HEK293T (cell line): ENCODE measurements at regions not wholly inside any gene's neighbourhood (a gene's known extent, or its start where the extent isn't known, plus 50 kb on each side); places are given as distances from the start of the nearest gene placed in this dataset.
"Not testable (repeated sequence)": the region's sequence is repeated elsewhere in the genome, so short reads cannot be mapped to it uniquely, and the experiment has no call there.

Experiments
- CTCF ChIA-PET: fragments of 350-600 bp; formaldehyde crosslinking; extraction: SDS; loops from one replicate; lab custom pipeline; 2021; ENCODE audit warnings: antibody characterized with exemption, inconsistent platforms; lab: Yijun Ruan, JAX
- POLR2A ChIA-PET: fragments of 350-600 bp; formaldehyde crosslinking; extraction: SDS; loops from one replicate; lab custom pipeline; 2020; ENCODE audit warnings: antibody characterized with exemption, inconsistent platforms; lab: Yijun Ruan, JAX
- DNase-seq: peaks from one replicate; pipeline ENCODE4 v3.0.0; 2012; ENCODE audit warnings: mixed read lengths; ENCODE audit errors: extremely low spot score
- ARNT ChIP-seq: fragments of 450-650 bp; IDR thresholded peaks from 2 replicates; pipeline ENCODE4 v1.6.1; 2017; ENCODE audit warnings: mild to moderate bottlenecking
- BHLHE40 ChIP-seq: fragments of 450-650 bp; IDR thresholded peaks from 2 replicates; pipeline ENCODE4 v1.6.1; 2016; ENCODE audit warnings: mild to moderate bottlenecking, moderate library complexity, borderline replicate concordance
- CTBP1 ChIP-seq: fragments of 450-650 bp; IDR thresholded peaks from 2 replicates; pipeline ENCODE4 v1.6.1; 2016; ENCODE audit warnings: borderline replicate concordance
- ELF4 ChIP-seq: fragments of 450-650 bp; IDR thresholded peaks from 2 replicates; pipeline ENCODE4 v1.6.1; 2017; ENCODE audit warnings: antibody characterized with exemption
- FOXA1 ChIP-seq: fragments of 450-650 bp; IDR thresholded peaks from 2 replicates; pipeline ENCODE4 v1.6.1; 2016; ENCODE audit warnings: mild to moderate bottlenecking
- FOXK2 ChIP-seq: fragments of 450-650 bp; IDR thresholded peaks from 2 replicates; pipeline ENCODE4 v1.6.1; 2016; ENCODE audit warnings: mild to moderate bottlenecking
- FOXM1 ChIP-seq: fragments of 450-650 bp; IDR thresholded peaks from 2 replicates; pipeline ENCODE4 v1.6.1; 2017; ENCODE audit warnings: mild to moderate bottlenecking, borderline replicate concordance
- HDGF ChIP-seq: fragments of 450-650 bp; IDR thresholded peaks from 2 replicates; pipeline ENCODE4 v1.6.1; 2017; ENCODE audit warnings: antibody characterized with exemption, borderline replicate concordance
- L3MBTL2 ChIP-seq: fragments of 450-650 bp; conservative IDR thresholded peaks from 2 replicates; pipeline ENCODE4 v1.6.1; 2016; ENCODE audit warnings: mild to moderate bottlenecking
- LEF1 ChIP-seq: fragments of 450-650 bp; IDR thresholded peaks from 2 replicates; pipeline ENCODE4 v1.6.1; 2017; ENCODE audit warnings: mild to moderate bottlenecking, borderline replicate concordance
- NFRKB ChIP-seq: fragments of 450-650 bp; IDR thresholded peaks from 2 replicates; pipeline ENCODE4 v1.6.1; 2016; ENCODE audit warnings: mild to moderate bottlenecking, moderate library complexity
- PKNOX1 ChIP-seq: fragments of 450-650 bp; IDR thresholded peaks from 2 replicates; pipeline ENCODE4 v1.6.1; 2016
- SP1 ChIP-seq: fragments of 450-650 bp; IDR thresholded peaks from 2 replicates; pipeline ENCODE4 v1.6.1; 2017
- SUZ12 ChIP-seq: fragments of 450-650 bp; IDR thresholded peaks from 2 replicates; pipeline ENCODE4 v1.6.1; 2016; ENCODE audit warnings: mild to moderate bottlenecking
- TARDBP ChIP-seq: fragments of 450-650 bp; IDR thresholded peaks from 2 replicates; pipeline ENCODE4 v1.6.1; 2016
- ZNF384 ChIP-seq: fragments of 450-650 bp; IDR thresholded peaks from 2 replicates; pipeline ENCODE4 v1.6.1; 2016

DNA sequence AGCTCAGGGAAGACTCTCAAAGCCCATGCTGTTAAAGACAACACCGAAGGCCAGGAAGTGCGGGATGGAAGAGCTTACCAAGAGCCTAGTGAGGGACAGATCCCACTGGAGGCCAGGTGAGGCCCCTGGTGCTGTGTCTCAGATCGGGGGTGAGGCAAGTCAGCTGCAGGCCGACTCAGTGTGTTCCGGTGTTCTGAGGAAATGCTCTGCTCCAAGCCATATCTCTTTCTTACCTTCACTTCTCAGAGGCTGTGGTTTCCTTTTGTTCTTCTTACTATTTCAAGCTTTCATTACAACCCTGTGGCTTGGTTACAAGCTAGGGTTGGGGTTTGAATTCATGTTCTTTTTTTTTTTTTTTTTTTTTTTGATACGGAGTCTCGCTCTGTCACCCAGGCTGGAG lies 114.3 kb upstream of the ZFP64 start:
- ChIA-PET POLR2A (no interaction called here), CTCF (no interaction called here)
- no peak for TF ChIP-seq CTBP1
- no peak for TF ChIP-seq ZNF384
- TF ChIP-seq FOXA1, result no peak
- TF ChIP-seq SP1, result no peak
- TF ChIP-seq NFRKB, result no peak
- DNase-seq, result no peak

DNA sequence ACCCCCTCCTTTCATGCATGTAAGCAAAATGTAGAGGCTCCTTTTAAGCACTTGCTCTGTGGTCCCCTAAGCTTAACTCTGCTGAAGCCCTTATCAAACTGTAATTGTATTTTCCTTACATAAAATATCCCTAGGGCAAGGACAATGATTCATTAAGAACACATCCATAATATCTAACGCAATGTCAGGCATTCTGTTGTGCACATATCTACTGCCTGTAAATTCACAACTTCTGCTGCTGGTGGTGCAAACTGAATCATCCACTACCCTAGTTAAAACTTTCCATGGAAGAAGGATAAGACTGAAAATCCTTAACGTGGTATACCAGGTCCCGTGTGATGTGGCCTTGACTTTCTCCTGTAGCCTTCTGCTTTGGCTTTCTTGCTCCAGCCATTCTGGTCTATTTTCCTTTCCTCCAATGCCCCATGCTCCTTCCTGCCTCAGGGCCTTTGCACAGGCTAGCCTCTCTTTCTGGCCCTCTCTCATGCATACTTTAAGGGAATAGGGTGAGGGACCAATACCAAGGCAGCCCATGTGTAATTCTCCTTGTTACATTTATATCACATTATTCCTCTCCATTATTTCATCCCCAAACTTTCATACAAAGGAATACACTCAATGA lies 113.6 kb upstream of the ZFP64 start:
- ChIA-PET CTCF (no interaction called here), POLR2A (no interaction called here)
- no peak for DNase-seq
- no peak for TF ChIP-seq L3MBTL2
- TF ChIP-seq FOXA1, result no peak
- no peak for TF ChIP-seq CTBP1
- TF ChIP-seq PKNOX1, result no peak
- TF ChIP-seq FOXM1, result no peak
- no peak for TF ChIP-seq LEF1
- no peak for TF ChIP-seq ELF4
- no peak for TF ChIP-seq BHLHE40
- no peak for TF ChIP-seq ZNF384
- no peak for TF ChIP-seq FOXK2
- TF ChIP-seq NFRKB, result no peak
- no peak for TF ChIP-seq ARNT
- TF ChIP-seq SP1, result no peak
- no peak for TF ChIP-seq HDGF
- no peak for TF ChIP-seq TARDBP
- no peak for TF ChIP-seq SUZ12

GRCh38 chr20:52303281-52303950 lies 111.8 kb upstream of the ZFP64 start:
- no peak for TF ChIP-seq ARNT
- no peak for TF ChIP-seq ELF4
- TF ChIP-seq PKNOX1, result no peak
- no peak for TF ChIP-seq BHLHE40
- TF ChIP-seq SP1, result no peak
- TF ChIP-seq NFRKB, result no peak
- no peak for TF ChIP-seq FOXA1
- no peak for TF ChIP-seq LEF1
- no peak for TF ChIP-seq CTBP1
- TF ChIP-seq FOXM1, result no peak
- TF ChIP-seq L3MBTL2, result no peak
- TF ChIP-seq ZNF384, result no peak
- TF ChIP-seq HDGF, result no peak
- TF ChIP-seq SUZ12, result no peak
- TF ChIP-seq FOXK2, result no peak
- no peak for TF ChIP-seq TARDBP
- DNase-seq, result no peak
- ChIA-PET POLR2A (no interaction called here), CTCF (no interaction called here)

- ChIA-PET POLR2A (no interaction called here), CTCF (no interaction called here)
- DNase-seq, result no peak
- TF ChIP-seq SP1, result no peak
- no peak for TF ChIP-seq FOXK2
- no peak for TF ChIP-seq ARNT
- TF ChIP-seq CTBP1, result no peak
- TF ChIP-seq ZNF384, result no peak
Observed at GRCh38 chr20:52302736-52303135, 111.2 kb upstream of the ZFP64 start.

DNA sequence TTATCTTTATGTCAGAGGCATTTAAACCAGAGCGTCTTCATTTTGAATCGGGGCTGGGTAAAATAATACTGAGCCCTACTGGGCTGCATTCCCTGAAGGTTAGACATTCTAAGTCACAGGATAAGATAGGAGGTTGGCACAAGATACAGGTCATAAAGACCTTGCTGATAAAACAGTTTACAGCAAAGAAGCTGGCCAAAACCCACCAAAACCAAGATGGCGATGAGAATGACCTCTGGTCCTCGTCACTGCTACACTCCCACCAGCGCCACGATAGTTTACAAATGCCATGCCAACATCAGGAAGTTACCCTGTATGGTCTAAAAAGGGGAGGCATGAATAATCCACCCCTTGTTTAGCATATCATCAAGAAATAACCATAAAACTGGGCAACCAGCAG lies 110.5 kb upstream of the ZFP64 start:
- CTCF ChIA-PET, POLR2A ChIA-PET, DNase-seq: not testable (repeated sequence)

DNA sequence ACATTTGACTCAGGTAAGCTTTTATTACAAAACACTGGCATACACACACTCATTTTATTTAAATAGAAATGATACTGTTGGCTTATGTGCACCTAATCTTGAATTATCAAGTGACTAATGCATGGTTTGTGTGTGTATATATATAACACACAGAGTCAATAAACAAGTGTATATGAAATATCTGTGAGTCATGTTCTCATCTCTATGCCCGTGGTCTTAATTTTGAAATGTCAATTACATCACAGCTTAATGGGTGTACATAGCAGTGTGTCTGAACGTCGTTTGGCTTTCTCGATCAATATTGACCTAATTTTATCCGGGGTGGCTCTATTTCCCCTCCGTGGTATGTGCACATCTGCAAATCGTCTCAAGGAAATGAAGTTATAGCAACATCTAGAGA lies 104.0 kb upstream of the ZFP64 start:
- no peak for DNase-seq
- ChIA-PET CTCF (no interaction called here), POLR2A (no interaction called here)

More for the DNA sequence above, 104.0 kb upstream of the ZFP64 start:
- no peak for TF ChIP-seq FOXA1
- no peak for TF ChIP-seq ELF4
- TF ChIP-seq FOXK2, result no peak
- TF ChIP-seq BHLHE40, result no peak
- no peak for TF ChIP-seq HDGF
- no peak for TF ChIP-seq CTBP1
- no peak for TF ChIP-seq SP1
- TF ChIP-seq NFRKB, result no peak
- TF ChIP-seq PKNOX1, result no peak
- no peak for TF ChIP-seq ZNF384
- no peak for TF ChIP-seq TARDBP
- no peak for TF ChIP-seq SUZ12
- no peak for TF ChIP-seq LEF1
- TF ChIP-seq ARNT, result no peak
- TF ChIP-seq FOXM1, result no peak
- TF ChIP-seq L3MBTL2, result no peak
